IMR-90 (cell line): ENCODE measurements at regions not wholly inside any gene's neighbourhood (a gene's known extent, or its start where the extent isn't known, plus 50 kb on each side); places are given as distances from the start of the nearest gene placed in this dataset.

Experiments
- ATAC-seq: fragments of 200-7000 bp; cut with Tn5 transposase; 2 replicates; pipeline ENCODE4 v1.9.1; 2020; ENCODE audit warnings: low read depth, mild to moderate bottlenecking, moderate library complexity
- BruUV-seq: library from RNA; stranded (reverse); fragments of 400-500 nt; replicated peaks from 2 replicates; lab custom pipeline; 2021; lab: Mats Ljungman, UMichigan
- CTCF ChIA-PET: fragments of 300-600 bp; formaldehyde crosslinking; extraction: SDS; loops from one replicate; lab custom pipeline; 2021; ENCODE audit warnings: antibody characterized with exemption; lab: Yijun Ruan, JAX
- POLR2A ChIA-PET: fragments of 300-600 bp; sonication (Branson Sonifier 250); formaldehyde crosslinking; loops from one replicate; lab custom pipeline; 2022; ENCODE audit warnings: antibody characterized with exemption; ENCODE audit not compliant: unreplicated experiment; lab: Charles Lee
- DNase-seq: peaks from one replicate; pipeline ENCODE4 v3.0.0; 2013
- H2AFZ ChIP-seq: replicated peaks from 2 replicates; pipeline ENCODE3; 2013; ENCODE audit warnings: low read length, mild to moderate bottlenecking; ENCODE audit not compliant: poor library complexity
- H2AK5ac ChIP-seq: 2 replicates; pipeline ENCODE4 v1.6.1; 2013; ENCODE audit warnings: low read depth, low read length, inconsistent platforms
- H2AK9ac ChIP-seq: replicated peaks from 2 replicates; pipeline ENCODE3; 2013; ENCODE audit warnings: mild to moderate bottlenecking, low read depth, low read length, moderate library complexity; ENCODE audit not compliant: poor library complexity
- H2BK120ac ChIP-seq: 2 replicates; pipeline ENCODE4 v1.6.1; 2013; ENCODE audit warnings: low read depth, low read length, inconsistent platforms
- H2BK15ac ChIP-seq: 3 replicates; pipeline ENCODE4 v1.6.1; 2013; ENCODE audit warnings: low read depth, low read length, inconsistent platforms
- H2BK20ac ChIP-seq: 2 replicates; pipeline ENCODE4 v1.6.1; 2013; ENCODE audit warnings: low read depth, mild to moderate bottlenecking, inconsistent platforms, low read length, moderate library complexity
- H2BK5ac ChIP-seq: 2 replicates; pipeline ENCODE4 v1.6.1; 2013; ENCODE audit warnings: mild to moderate bottlenecking, low read depth, low read length, inconsistent platforms; ENCODE audit not compliant: poor library complexity, severe bottlenecking
- H3K14ac ChIP-seq: replicated peaks from 2 replicates; pipeline ENCODE4 v1.6.1; 2013; ENCODE audit warnings: low read depth, low read length, inconsistent platforms
- H3K18ac ChIP-seq: 2 replicates; pipeline ENCODE4 v1.6.1; 2013; ENCODE audit warnings: low read depth, low read length, control low read depth
- H3K23ac ChIP-seq: 2 replicates; pipeline ENCODE4 v1.6.1; 2013; ENCODE audit warnings: low read depth, low read length, inconsistent platforms
- H3K27ac ChIP-seq: 2 replicates; pipeline ENCODE4 v1.5.1; 2013; ENCODE audit warnings: mild to moderate bottlenecking, control low read depth, low read length; ENCODE audit not compliant: insufficient read depth
- H3K27me3 ChIP-seq: 2 replicates; pipeline ENCODE4 v1.6.1; 2013; ENCODE audit warnings: low read length; ENCODE audit not compliant: control insufficient read depth, insufficient read depth
- H3K36me3 ChIP-seq: 2 replicates; pipeline ENCODE4 v1.6.1; 2013; ENCODE audit warnings: low read length, mixed read lengths; ENCODE audit not compliant: control insufficient read depth, insufficient read depth
- H3K4ac ChIP-seq: 2 replicates; pipeline ENCODE4 v1.6.1; 2013; ENCODE audit warnings: low read depth, low read length, inconsistent platforms
- H3K4me1 ChIP-seq: 2 replicates; pipeline ENCODE4 v1.6.1; 2013; ENCODE audit warnings: low read length, mixed read lengths; ENCODE audit not compliant: control insufficient read depth, insufficient read depth
- H3K4me2 ChIP-seq: 2 replicates; pipeline ENCODE4 v1.6.1; 2013; ENCODE audit warnings: low read depth, mild to moderate bottlenecking, control low read depth, low read length, moderate library complexity
- H3K4me3 ChIP-seq: 2 replicates; pipeline ENCODE4 v1.5.1; 2013; ENCODE audit warnings: low read depth, mild to moderate bottlenecking, control low read depth, low read length, moderate library complexity; ENCODE audit not compliant: insufficient read depth
- H3K56ac ChIP-seq: 2 replicates; pipeline ENCODE4 v1.6.1; 2013; ENCODE audit warnings: low read length, inconsistent platforms; ENCODE audit not compliant: insufficient read depth; ENCODE audit errors: extremely low read depth
- H3K79me1 ChIP-seq, 2 experiments: 2 replicates each; pipeline ENCODE4 v1.6.1; 2013; ENCODE audit warnings: low read length in 2 of 2, inconsistent platforms in 1 of 2, low read depth in 1 of 2
- H3K9ac ChIP-seq: 2 replicates; pipeline ENCODE4 v1.6.1; 2013; ENCODE audit warnings: low read depth, low read length, control low read depth
- H3K9me1 ChIP-seq: 2 replicates; pipeline ENCODE4 v1.6.1; 2013; ENCODE audit warnings: low read length, inconsistent platforms; ENCODE audit not compliant: insufficient read depth
- H3K9me3 ChIP-seq: 2 replicates; pipeline ENCODE4 v1.6.1; 2013; ENCODE audit warnings: low read length; ENCODE audit not compliant: control insufficient read depth, insufficient read depth
- H4K20me1 ChIP-seq: 2 replicates; pipeline ENCODE4 v1.6.1; 2013; ENCODE audit warnings: low read length, inconsistent platforms; ENCODE audit not compliant: insufficient read depth
- H4K5ac ChIP-seq: 2 replicates; pipeline ENCODE4 v1.6.1; 2013; ENCODE audit warnings: mild to moderate bottlenecking, low read depth, low read length, control low read depth
- H4K8ac ChIP-seq, 2 experiments: 2 replicates each; pipeline ENCODE4 v1.6.1; 2013; ENCODE audit warnings: low read depth in 2 of 2, low read length in 2 of 2, control low read depth in 1 of 2, inconsistent platforms in 1 of 2
- H4K91ac ChIP-seq: 2 replicates; pipeline ENCODE4 v1.6.1; 2013; ENCODE audit warnings: low read depth, low read length, inconsistent platforms; ENCODE audit not compliant: insufficient read depth
- MXI1 ChIP-seq: IDR thresholded peaks from 2 replicates; pipeline ENCODE4 v1.6.1; 2012; ENCODE audit warnings: low read depth, mild to moderate bottlenecking, low read length, moderate library complexity, borderline replicate concordance
- RAD21 ChIP-seq: IDR thresholded peaks from 2 replicates; pipeline ENCODE4 v1.6.1; 2012; ENCODE audit warnings: low read length, improper control_type of control experiment
- USF2 ChIP-seq: fragments of 150-350 bp; IDR thresholded peaks from 2 replicates; pipeline ENCODE4 v1.6.1; 2017; ENCODE audit warnings: mild to moderate bottlenecking, antibody characterized with exemption, low read length, low read depth
- WGBS, 2 experiments: methylation state at CpG; one replicate each; pipeline versions ENCODE4 v1.1.5 to v1.1.7; 2013; ENCODE audit warnings: missing lambda C conversion rate in 2 of 2; ENCODE audit not compliant: insufficient read length in 1 of 2; ENCODE audit errors: extremely low coverage in 2 of 2; 5-methylcytosine and 5-hydroxymethylcytosine counted together
- dilution Hi-C: fragments of 300-500 bp; cut with HindIII; formaldehyde crosslinking; loops from one replicate; pipeline ENCODE4 v1.14.3; 2018; ENCODE audit warnings: low sequenced_read_pairs; ENCODE audit not compliant: unreplicated experiment
- in situ Hi-C: fragments of 300-500 bp; cut with MboI; formaldehyde crosslinking; loops from 3 replicates; pipeline ENCODE4 v1.14.3; 2019; ENCODE audit warnings: low sequenced_read_pairs, inconsistent platforms, mixed read lengths
- intact Hi-C: fragments of 100-400 bp; cut with micrococcal nuclease; formaldehyde crosslinking; loops from 2 replicates; pipeline ENCODE4 v1.10.0; 2022

GRCh38 chr1:87913361-87913760, 584.7 kb downstream of the LMO4 start:
- dilution Hi-C loops: no loop called here
- Histone ChIP-seq H4K8ac (no peak overlapping the region), H2BK120ac (no peak overlapping the region), H3K4ac (no peak overlapping the region), H2AFZ (no peak overlapping the region), H4K20me1 (no peaks in the 10 kb centered on the region), H3K18ac (no peak overlapping the region), H3K9ac (no peak overlapping the region), H3K9me1 (no peaks in the 10 kb centered on the region), H4K91ac (no peak overlapping the region), H3K4me1 (no peaks in the 10 kb centered on the region), H2AK9ac (no peak overlapping the region), H3K4me3 (no peak overlapping the region), H3K14ac (no peak overlapping the region), H3K27ac (no peak overlapping the region), H2BK20ac (no peak overlapping the region), H3K4me2 (no peak overlapping the region), H3K56ac (no peak overlapping the region), H2BK15ac (no peak overlapping the region), H4K5ac (no peak overlapping the region), H3K27me3 (no peaks in the 10 kb centered on the region), H3K79me1 (no peaks in the 10 kb centered on the region), H3K9me3 (no peaks in the 10 kb centered on the region), H2AK5ac (no peak overlapping the region), H3K36me3 (no peaks in the 10 kb centered on the region), H3K23ac (no peak overlapping the region), H2BK5ac (no peak overlapping the region)
- no TSS peak for BruUV-seq
- intact Hi-C loops: no loop called here
- in situ Hi-C loops: no loop called here
- ATAC-seq (no peak), DNase-seq (no peak)
- CTCF ChIA-PET: interaction anchor here (0.6 kb wide), 1 partner anchor 297 kb away, joined by 5 read pairs; no protein-coding TSS in a partner anchor
- TF ChIP-seq MXI1: no peak
- TF ChIP-seq USF2: no peak
- no peak for TF ChIP-seq RAD21
- no CpG with 5 or more reads among the region's 1 CpG for WGBS, 2 experiments
- POLR2A ChIA-PET: no interaction called here
